WTC11 (cell line): ENCODE measurements at regions not wholly inside any gene's neighbourhood (a gene's known extent, or its start where the extent isn't known, plus 50 kb on each side); places are given as distances from the start of the nearest gene placed in this dataset.

Source experiments
- ATAC-seq: fragments of 200-7000 bp; cut with Tn5 transposase; 2 replicates; pipeline ENCODE4 v1.10.0; 2021; ENCODE audit warnings: mild to moderate bottlenecking, moderate library complexity
- CTCF ChIA-PET: fragments of 300-600 bp; sonication (Branson Sonifier 250); formaldehyde crosslinking; loops from one replicate; lab custom pipeline; 2021; ENCODE audit warnings: antibody characterized with exemption; lab: Charles Lee
- POLR2A ChIA-PET: fragments of 350-600 bp; sonication (Branson Sonifier 250); formaldehyde crosslinking; loops from one replicate; lab custom pipeline; 2021; ENCODE audit warnings: antibody characterized with exemption; lab: Charles Lee
- DNase-seq: peaks from one replicate; pipeline ENCODE4 v3.0.0; 2021; ENCODE audit warnings: low spot score
- H3K27ac Mint-ChIP-seq: 2 replicates; pipeline ENCODE4 v1.8.0; 2021; ENCODE audit warnings: mixed read lengths
- H3K27me3 Mint-ChIP-seq: 2 replicates; pipeline ENCODE4 v1.8.0; 2021; ENCODE audit warnings: low read depth, mild to moderate bottlenecking, moderate library complexity, mixed read lengths
- H3K36me3 Mint-ChIP-seq: 2 replicates; pipeline ENCODE4 v1.8.0; 2021; ENCODE audit warnings: mixed read lengths
- H3K4me1 Mint-ChIP-seq: 2 replicates; pipeline ENCODE4 v1.8.0; 2022; ENCODE audit warnings: mixed read lengths
- H3K4me3 Mint-ChIP-seq: 2 replicates; pipeline ENCODE4 v1.8.0; 2021; ENCODE audit warnings: mild to moderate bottlenecking, moderate library complexity, mixed read lengths
- H3K9me3 Mint-ChIP-seq: 2 replicates; pipeline ENCODE4 v1.8.0; 2021; ENCODE audit warnings: mixed read lengths
- AR ChIP-seq: fragments of 250-450 bp; sonication (Bioruptor Pico); IDR thresholded peaks from 2 replicates; pipeline ENCODE4 v1.9.0; 2021; ENCODE audit warnings: mild to moderate bottlenecking
- EMX1 ChIP-seq: fragments of 250-450 bp; sonication (Bioruptor Pico); IDR thresholded peaks from 2 replicates; pipeline ENCODE4 v1.8.0; 2021; ENCODE audit warnings: mild to moderate bottlenecking
- ESRRA ChIP-seq: sonication (generic); formaldehyde crosslinking; IDR thresholded peaks from 2 replicates; pipeline ENCODE4 v1.8.1; 2022; ENCODE audit warnings: mild to moderate bottlenecking, missing genetic modification reagents, borderline replicate concordance
- ETV6 ChIP-seq: sonication (generic); formaldehyde crosslinking; IDR thresholded peaks from 2 replicates; pipeline ENCODE4 v1.8.1; 2022; ENCODE audit warnings: mild to moderate bottlenecking, missing genetic modification reagents
- FOXJ3 ChIP-seq: sonication (generic); formaldehyde crosslinking; IDR thresholded peaks from 2 replicates; pipeline ENCODE4 v1.9.0; 2021; ENCODE audit warnings: missing genetic modification reagents, mild to moderate bottlenecking, borderline replicate concordance
- GABPB1 ChIP-seq: sonication (generic); formaldehyde crosslinking; IDR thresholded peaks from 2 replicates; pipeline ENCODE4 v1.8.1; 2023; ENCODE audit warnings: mild to moderate bottlenecking, missing genetic modification reagents
- PRRX2 ChIP-seq: fragments of 250-450 bp; sonication (Bioruptor Pico); IDR thresholded peaks from 2 replicates; pipeline ENCODE4 v1.8.0; 2021; ENCODE audit warnings: mild to moderate bottlenecking
- RELA ChIP-seq: sonication (generic); formaldehyde crosslinking; IDR thresholded peaks from 2 replicates; pipeline ENCODE4 v1.8.1; 2022; ENCODE audit warnings: missing genetic modification reagents, mild to moderate bottlenecking, borderline replicate concordance
- TCF7 ChIP-seq: sonication (generic); formaldehyde crosslinking; IDR thresholded peaks from 2 replicates; pipeline ENCODE4 v1.8.0; 2022; ENCODE audit warnings: mild to moderate bottlenecking, low read depth, missing genetic modification reagents, moderate library complexity
- TEAD4 ChIP-seq: sonication (generic); formaldehyde crosslinking; IDR thresholded peaks from 2 replicates; pipeline ENCODE4 v1.8.0; 2022; ENCODE audit warnings: mild to moderate bottlenecking, missing genetic modification reagents
- TP53 ChIP-seq: sonication (generic); formaldehyde crosslinking; IDR thresholded peaks from 2 replicates; pipeline ENCODE4 v1.8.1; 2023; ENCODE audit warnings: mild to moderate bottlenecking, missing genetic modification reagents
- USF2 ChIP-seq: sonication (generic); formaldehyde crosslinking; IDR thresholded peaks from 2 replicates; pipeline ENCODE4 v1.8.1; 2023; ENCODE audit warnings: mild to moderate bottlenecking, missing genetic modification reagents, moderate library complexity
- ZBTB21 ChIP-seq: sonication (generic); formaldehyde crosslinking; IDR thresholded peaks from 2 replicates; pipeline ENCODE4 v1.8.1; 2023; ENCODE audit warnings: mild to moderate bottlenecking, missing genetic modification reagents, borderline replicate concordance
- TF ChIP-seq, protein P1 (sequence below): sonication (generic); formaldehyde crosslinking; IDR thresholded peaks from 2 replicates; pipeline ENCODE4 v1.8.1; 2023; ENCODE audit warnings: mild to moderate bottlenecking, missing genetic modification reagents
- TF ChIP-seq, protein P2 (sequence below): sonication (generic); formaldehyde crosslinking; IDR thresholded peaks from 2 replicates; pipeline ENCODE4 v1.8.1; 2023; ENCODE audit warnings: mild to moderate bottlenecking, missing genetic modification reagents, borderline replicate concordance
- TF ChIP-seq, protein P3 (sequence below): sonication (generic); formaldehyde crosslinking; IDR thresholded peaks from 2 replicates; pipeline ENCODE4 v1.8.1; 2022; ENCODE audit warnings: mild to moderate bottlenecking, moderate library complexity, missing genetic modification reagents
- TF ChIP-seq, protein P4 (sequence below): sonication (generic); formaldehyde crosslinking; IDR thresholded peaks from 2 replicates; pipeline ENCODE4 v1.8.0; 2022; ENCODE audit warnings: mild to moderate bottlenecking, missing genetic modification reagents

DNA sequence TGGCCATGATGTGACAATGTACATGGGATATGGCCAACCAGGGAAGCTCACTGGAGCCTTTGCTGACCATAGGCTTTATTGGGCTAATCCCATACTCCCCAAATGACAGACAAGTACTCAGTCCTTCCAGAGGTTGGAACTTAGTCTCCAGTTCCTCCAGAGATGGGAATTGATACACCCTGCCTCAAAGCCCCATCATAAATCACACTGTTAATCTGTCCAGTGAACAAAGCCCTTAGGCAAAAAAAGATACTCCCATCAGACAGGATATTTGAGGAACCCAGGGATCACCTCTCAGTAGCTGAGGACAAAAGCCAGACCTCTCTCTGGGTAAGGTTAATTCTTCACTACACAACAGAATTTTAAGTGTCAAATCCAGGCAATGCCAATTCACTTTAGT, 247.5 kb upstream of the CDH20 start:
- Mint-ChIP-seq H3K9me3 (no peaks in the 10 kb centered on the region), H3K4me3 (no peak overlapping the region), H3K36me3 (no peaks in the 10 kb centered on the region), H3K4me1 (no peaks in the 10 kb centered on the region), H3K27ac (no peak overlapping the region), H3K27me3 (no peaks in the 10 kb centered on the region)
- CTCF ChIA-PET: no interaction called here
- ATAC-seq (no peak), DNase-seq (no peak)
- TF ChIP-seq, protein P1, sequence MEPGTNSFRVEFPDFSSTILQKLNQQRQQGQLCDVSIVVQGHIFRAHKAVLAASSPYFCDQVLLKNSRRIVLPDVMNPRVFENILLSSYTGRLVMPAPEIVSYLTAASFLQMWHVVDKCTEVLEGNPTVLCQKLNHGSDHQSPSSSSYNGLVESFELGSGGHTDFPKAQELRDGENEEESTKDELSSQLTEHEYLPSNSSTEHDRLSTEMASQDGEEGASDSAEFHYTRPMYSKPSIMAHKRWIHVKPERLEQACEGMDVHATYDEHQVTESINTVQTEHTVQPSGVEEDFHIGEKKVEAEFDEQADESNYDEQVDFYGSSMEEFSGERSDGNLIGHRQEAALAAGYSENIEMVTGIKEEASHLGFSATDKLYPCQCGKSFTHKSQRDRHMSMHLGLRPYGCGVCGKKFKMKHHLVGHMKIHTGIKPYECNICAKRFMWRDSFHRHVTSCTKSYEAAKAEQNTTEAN (CRISPR knock-in tag): no peak
- TF ChIP-seq, protein P2, sequence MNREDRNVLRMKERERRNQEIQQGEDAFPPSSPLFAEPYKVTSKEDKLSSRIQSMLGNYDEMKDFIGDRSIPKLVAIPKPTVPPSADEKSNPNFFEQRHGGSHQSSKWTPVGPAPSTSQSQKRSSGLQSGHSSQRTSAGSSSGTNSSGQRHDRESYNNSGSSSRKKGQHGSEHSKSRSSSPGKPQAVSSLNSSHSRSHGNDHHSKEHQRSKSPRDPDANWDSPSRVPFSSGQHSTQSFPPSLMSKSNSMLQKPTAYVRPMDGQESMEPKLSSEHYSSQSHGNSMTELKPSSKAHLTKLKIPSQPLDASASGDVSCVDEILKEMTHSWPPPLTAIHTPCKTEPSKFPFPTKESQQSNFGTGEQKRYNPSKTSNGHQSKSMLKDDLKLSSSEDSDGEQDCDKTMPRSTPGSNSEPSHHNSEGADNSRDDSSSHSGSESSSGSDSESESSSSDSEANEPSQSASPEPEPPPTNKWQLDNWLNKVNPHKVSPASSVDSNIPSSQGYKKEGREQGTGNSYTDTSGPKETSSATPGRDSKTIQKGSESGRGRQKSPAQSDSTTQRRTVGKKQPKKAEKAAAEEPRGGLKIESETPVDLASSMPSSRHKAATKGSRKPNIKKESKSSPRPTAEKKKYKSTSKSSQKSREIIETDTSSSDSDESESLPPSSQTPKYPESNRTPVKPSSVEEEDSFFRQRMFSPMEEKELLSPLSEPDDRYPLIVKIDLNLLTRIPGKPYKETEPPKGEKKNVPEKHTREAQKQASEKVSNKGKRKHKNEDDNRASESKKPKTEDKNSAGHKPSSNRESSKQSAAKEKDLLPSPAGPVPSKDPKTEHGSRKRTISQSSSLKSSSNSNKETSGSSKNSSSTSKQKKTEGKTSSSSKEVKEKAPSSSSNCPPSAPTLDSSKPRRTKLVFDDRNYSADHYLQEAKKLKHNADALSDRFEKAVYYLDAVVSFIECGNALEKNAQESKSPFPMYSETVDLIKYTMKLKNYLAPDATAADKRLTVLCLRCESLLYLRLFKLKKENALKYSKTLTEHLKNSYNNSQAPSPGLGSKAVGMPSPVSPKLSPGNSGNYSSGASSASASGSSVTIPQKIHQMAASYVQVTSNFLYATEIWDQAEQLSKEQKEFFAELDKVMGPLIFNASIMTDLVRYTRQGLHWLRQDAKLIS (CRISPR knock-in tag): no peak
- POLR2A ChIA-PET: no interaction called here

DNA sequence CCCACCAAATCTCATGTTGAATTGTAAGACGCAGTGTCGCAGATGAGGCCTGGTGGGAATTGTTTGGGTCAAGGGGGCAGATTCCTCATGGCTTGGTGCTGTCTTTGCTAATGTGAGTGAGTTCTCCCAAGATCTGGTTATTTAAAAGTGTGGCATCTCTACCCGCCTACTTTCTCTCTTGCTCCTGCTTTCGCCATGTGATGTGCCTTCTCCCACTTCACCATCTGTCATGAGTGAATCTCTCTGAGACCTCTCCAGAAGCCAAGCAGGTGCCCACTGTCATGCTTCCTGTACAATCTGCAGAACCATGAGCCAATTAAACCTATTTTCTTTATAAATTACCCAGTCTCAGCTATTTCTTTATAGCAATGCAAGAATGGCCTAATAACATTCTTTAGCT, 246.6 kb upstream of the CDH20 start:
- no peak for ATAC-seq
- CTCF ChIA-PET: no interaction called here
- H3K27me3 Mint-ChIP-seq: no peaks in the 10 kb centered on the region
- no peaks in the 10 kb centered on the region for H3K36me3 Mint-ChIP-seq
- TF ChIP-seq GABPB1 (CRISPR knock-in tag): no peak
- TF ChIP-seq, all 79 proteins: peak for 0
- DNase-seq: no peak
- H3K27ac Mint-ChIP-seq: no peak overlapping the region
- H3K9me3 Mint-ChIP-seq: no peaks in the 10 kb centered on the region
- POLR2A ChIA-PET: no interaction called here
- no peak overlapping the region for H3K4me3 Mint-ChIP-seq
- H3K4me1 Mint-ChIP-seq: no peaks in the 10 kb centered on the region

GRCh38 chr18:61091379-61091778, 241.9 kb upstream of the CDH20 start:
- no peak for ATAC-seq
- CTCF ChIA-PET: no interaction called here
- TF ChIP-seq AR (CRISPR knock-in tag): no peak
- TF ChIP-seq EMX1: no peak
- TF ChIP-seq TCF7 (CRISPR knock-in tag): no peak
- no peak for TF ChIP-seq TP53 (CRISPR knock-in tag)
- no peak for TF ChIP-seq RELA (CRISPR knock-in tag)
- TF ChIP-seq USF2: no peak
- TF ChIP-seq FOXJ3 (CRISPR knock-in tag): no peak
- TF ChIP-seq, protein P3, sequence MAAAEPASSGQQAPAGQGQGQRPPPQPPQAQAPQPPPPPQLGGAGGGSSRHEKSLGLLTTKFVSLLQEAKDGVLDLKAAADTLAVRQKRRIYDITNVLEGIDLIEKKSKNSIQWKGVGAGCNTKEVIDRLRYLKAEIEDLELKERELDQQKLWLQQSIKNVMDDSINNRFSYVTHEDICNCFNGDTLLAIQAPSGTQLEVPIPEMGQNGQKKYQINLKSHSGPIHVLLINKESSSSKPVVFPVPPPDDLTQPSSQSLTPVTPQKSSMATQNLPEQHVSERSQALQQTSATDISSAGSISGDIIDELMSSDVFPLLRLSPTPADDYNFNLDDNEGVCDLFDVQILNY: no peak
- TF ChIP-seq, protein P4, sequence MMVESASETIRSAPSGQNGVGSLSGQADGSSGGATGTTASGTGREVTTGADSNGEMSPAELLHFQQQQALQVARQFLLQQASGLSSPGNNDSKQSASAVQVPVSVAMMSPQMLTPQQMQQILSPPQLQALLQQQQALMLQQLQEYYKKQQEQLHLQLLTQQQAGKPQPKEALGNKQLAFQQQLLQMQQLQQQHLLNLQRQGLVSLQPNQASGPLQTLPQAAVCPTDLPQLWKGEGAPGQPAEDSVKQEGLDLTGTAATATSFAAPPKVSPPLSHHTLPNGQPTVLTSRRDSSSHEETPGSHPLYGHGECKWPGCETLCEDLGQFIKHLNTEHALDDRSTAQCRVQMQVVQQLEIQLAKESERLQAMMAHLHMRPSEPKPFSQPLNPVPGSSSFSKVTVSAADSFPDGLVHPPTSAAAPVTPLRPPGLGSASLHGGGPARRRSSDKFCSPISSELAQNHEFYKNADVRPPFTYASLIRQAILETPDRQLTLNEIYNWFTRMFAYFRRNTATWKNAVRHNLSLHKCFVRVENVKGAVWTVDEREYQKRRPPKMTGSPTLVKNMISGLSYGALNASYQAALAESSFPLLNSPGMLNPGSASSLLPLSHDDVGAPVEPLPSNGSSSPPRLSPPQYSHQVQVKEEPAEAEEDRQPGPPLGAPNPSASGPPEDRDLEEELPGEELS (CRISPR knock-in tag): no peak
- no peak for TF ChIP-seq ETV6 (CRISPR knock-in tag)
- TF ChIP-seq TEAD4 (CRISPR knock-in tag): no peak
- no peak for TF ChIP-seq ESRRA (CRISPR knock-in tag)
- TF ChIP-seq PRRX2: no peak
- TF ChIP-seq ZBTB21: no peak

More at GRCh38 chr18:61091379-61091778, 241.9 kb upstream of the CDH20 start:
- Mint-ChIP-seq H3K27me3 (no peaks in the 10 kb centered on the region), H3K4me3 (no peak overlapping the region), H3K4me1 (no peaks in the 10 kb centered on the region), H3K27ac (no peak overlapping the region), H3K9me3 (no peaks in the 10 kb centered on the region), H3K36me3 (no peaks in the 10 kb centered on the region)
- POLR2A ChIA-PET: no interaction called here
- no peak for DNase-seq
